Ishikawa (cell line): ENCODE measurements at regions not wholly inside any gene's neighbourhood (a gene's known extent, or its start where the extent isn't known, plus 50 kb on each side); places are given as distances from the start of the nearest gene placed in this dataset.

ENCODE experiments used
- CEBPB ChIP-seq: IDR thresholded peaks from 2 replicates; pipeline ENCODE4 v1.6.1; 2012
- CREB1 ChIP-seq: IDR thresholded peaks from 2 replicates; pipeline ENCODE4 v1.6.1; 2012; ENCODE audit warnings: low read depth
- EGR1 ChIP-seq: IDR thresholded peaks from 2 replicates; pipeline ENCODE4 v1.6.1; 2012
- EP300 ChIP-seq: IDR thresholded peaks from 2 replicates; pipeline ENCODE4 v1.6.1; 2012; ENCODE audit warnings: borderline replicate concordance
- FOXM1 ChIP-seq: IDR thresholded peaks from 2 replicates; pipeline ENCODE4 v1.6.1; 2012; ENCODE audit warnings: low read depth, borderline replicate concordance
- NFIC ChIP-seq: IDR thresholded peaks from 2 replicates; pipeline ENCODE4 v1.6.1; 2012
- RAD21 ChIP-seq: IDR thresholded peaks from 2 replicates; pipeline ENCODE4 v1.6.1; 2012; ENCODE audit warnings: low read depth
- REST ChIP-seq: IDR thresholded peaks from 2 replicates; pipeline ENCODE4 v1.6.1; 2012; ENCODE audit warnings: low read depth, mild to moderate bottlenecking
- TAF1 ChIP-seq: IDR thresholded peaks from 2 replicates; pipeline ENCODE4 v1.6.1; 2012; ENCODE audit warnings: low read depth, mild to moderate bottlenecking
- TCF12 ChIP-seq: IDR thresholded peaks from 2 replicates; pipeline ENCODE4 v1.6.1; 2012; ENCODE audit warnings: low read depth
- TEAD4 ChIP-seq: IDR thresholded peaks from 2 replicates; pipeline ENCODE4 v1.6.1; 2012
- USF1 ChIP-seq: IDR thresholded peaks from 2 replicates; pipeline ENCODE4 v1.6.1; 2012
- YY1 ChIP-seq: IDR thresholded peaks from 2 replicates; pipeline ENCODE4 v1.6.1; 2012; ENCODE audit warnings: low read depth
- ZBTB7A ChIP-seq: IDR thresholded peaks from 2 replicates; pipeline ENCODE4 v1.6.1; 2012; ENCODE audit warnings: low read depth
- TF ChIP-seq, protein P1 (sequence below): IDR thresholded peaks from 2 replicates; pipeline ENCODE4 v1.6.1; 2012

- TF ChIP-seq FOXM1 (no peak), EP300 (no peak), EGR1 (no peak), TCF12 (no peak), YY1 (no peak), ZBTB7A (no peak), USF1 (no peak), TAF1 (no peak), CREB1 (no peak), REST (no peak), TEAD4 (no peak), NFIC (no peak), CEBPB (no peak), RAD21 (no peak)
- TF ChIP-seq, protein P1, sequence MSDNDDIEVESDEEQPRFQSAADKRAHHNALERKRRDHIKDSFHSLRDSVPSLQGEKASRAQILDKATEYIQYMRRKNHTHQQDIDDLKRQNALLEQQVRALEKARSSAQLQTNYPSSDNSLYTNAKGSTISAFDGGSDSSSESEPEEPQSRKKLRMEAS, result no peak
These were observed 126.3 kb upstream of the RPS23 start for GRCh38 chr5:82404382-82404945.

DNA sequence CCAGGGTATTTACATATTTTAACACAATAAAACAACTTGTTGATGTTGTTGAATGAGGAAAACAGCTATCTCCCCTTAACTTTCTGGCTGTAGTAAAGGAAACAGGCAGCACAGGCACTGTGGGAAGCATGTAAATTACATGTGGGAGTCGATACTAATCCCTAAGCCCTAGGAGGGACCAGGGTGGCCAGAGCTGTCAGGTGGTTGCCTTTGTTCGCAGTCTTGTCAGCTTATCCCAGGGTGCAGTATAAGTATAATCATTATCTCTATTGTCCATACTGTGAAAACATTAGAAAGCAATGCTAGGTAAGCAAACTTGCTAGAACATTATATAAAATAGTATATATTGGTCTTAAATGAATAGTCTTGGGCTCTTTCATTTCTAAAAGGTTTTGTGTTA is 125.6 kb upstream of the RPS23 start:
- TF ChIP-seq, protein P1, result no peak
- TF ChIP-seq TAF1, result no peak
- TF ChIP-seq TCF12, result no peak
- no peak for TF ChIP-seq EP300
- TF ChIP-seq CREB1, result no peak
- no peak for TF ChIP-seq YY1
- TF ChIP-seq TEAD4, result no peak
- TF ChIP-seq CEBPB, result no peak
- no peak for TF ChIP-seq NFIC
- no peak for TF ChIP-seq USF1
- no peak for TF ChIP-seq RAD21
- no peak for TF ChIP-seq ZBTB7A
- TF ChIP-seq FOXM1, result no peak
- TF ChIP-seq EGR1, result no peak
- TF ChIP-seq REST, result no peak

DNA sequence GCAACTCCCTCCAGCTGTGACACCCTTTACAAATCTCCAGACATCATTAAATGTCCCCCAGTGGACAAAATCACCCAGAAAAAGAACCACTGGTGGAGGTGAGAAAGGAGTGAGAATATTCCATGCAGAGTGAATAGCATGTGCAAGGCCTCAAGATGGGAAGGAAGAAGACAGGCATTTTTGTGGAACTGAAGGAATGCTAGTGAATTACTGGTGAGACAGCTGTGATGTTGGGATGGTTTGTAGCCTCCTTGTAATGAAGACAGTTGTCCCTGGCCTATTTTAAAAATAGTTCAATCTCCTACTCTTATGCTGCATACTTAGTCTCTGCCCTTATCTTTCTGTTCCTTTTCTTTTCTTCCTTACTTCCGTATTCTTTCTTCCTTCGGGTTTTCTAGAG is 124.9 kb upstream of the RPS23 start:
- TF ChIP-seq RAD21 (no peak), EGR1 (no peak), FOXM1 (no peak), TCF12 (no peak), CEBPB (no peak), EP300 (no peak), REST (no peak), YY1 (no peak), TAF1 (no peak), NFIC (no peak), TEAD4 (no peak), ZBTB7A (no peak), CREB1 (no peak), USF1 (no peak)
- TF ChIP-seq, protein P1, result no peak

DNA sequence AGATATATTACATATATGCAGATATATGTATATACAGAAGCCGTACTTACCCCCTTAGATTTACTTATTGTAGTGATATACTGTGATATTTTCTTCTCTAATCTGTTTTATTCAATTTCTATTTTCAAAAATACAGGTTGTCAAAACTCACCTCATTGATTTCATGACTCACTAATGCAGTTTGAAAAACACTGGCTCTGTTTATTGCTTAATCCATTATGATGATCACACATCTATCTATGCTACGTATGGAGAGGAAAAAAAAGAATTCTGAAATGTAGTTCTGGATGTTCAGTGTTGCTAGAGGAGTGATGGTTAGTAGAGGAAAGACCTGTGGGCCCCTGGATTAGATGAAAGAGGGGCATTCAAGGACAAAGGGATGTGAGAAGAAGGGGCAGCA is 121.0 kb upstream of the RPS23 start:
- TF ChIP-seq YY1 (no peak), TEAD4 (no peak), CREB1 (no peak), TAF1 (no peak), REST (no peak), EP300 (no peak), FOXM1 (no peak), EGR1 (no peak), ZBTB7A (no peak), TCF12 (no peak), RAD21 (no peak), NFIC (no peak), CEBPB (no peak), USF1 (no peak)
- TF ChIP-seq, protein P1, result no peak
